Colonic mucosa (tissue), 4 donors: ENCODE measurements at regions not wholly inside any gene's neighbourhood (a gene's known extent, or its start where the extent isn't known, plus 50 kb on each side); places are given as distances from the start of the nearest gene placed in this dataset.

Experiments used
- DNase-seq: peaks from one replicate; pipeline ENCODE4 v3.0.0-alpha.2; 2020
- H3K27ac ChIP-seq: fragments of 200-600 bp; one replicate; pipeline ENCODE4 v1.8.0; 2021
- H3K27me3 ChIP-seq: fragments of 200-600 bp; one replicate; pipeline ENCODE4 v1.8.0; 2021
- H3K36me3 ChIP-seq: fragments of 200-600 bp; one replicate; pipeline ENCODE4 v1.8.0; 2021
- H3K4me1 ChIP-seq: fragments of 200-600 bp; one replicate; pipeline ENCODE4 v1.8.0; 2021; ENCODE audit warnings: mild to moderate bottlenecking
- H3K4me3 ChIP-seq: fragments of 200-600 bp; one replicate; pipeline ENCODE4 v1.8.0; 2021
- H3K9ac ChIP-seq, 2 donors: one replicate each; pipeline ENCODE4 v1.7.0; 2013; ENCODE audit warnings: control low read depth in 2 of 2, low read depth in 2 of 2, low read length in 2 of 2
- H3K9me3 ChIP-seq: fragments of 200-600 bp; one replicate; pipeline ENCODE4 v1.8.0; 2021
- CTCF ChIP-seq: fragments of 200-600 bp; IDR thresholded peaks from one replicate; pipeline ENCODE4 v1.8.0; 2022; ENCODE audit warnings: antibody characterized with exemption, mild to moderate bottlenecking
- intact Hi-C: fragments of 100-400 bp; cut with DNase I; formaldehyde crosslinking; loops from one replicate; pipeline ENCODE4 v1.14.1; 2022
- donor health status: healthy.
- donor health status: DM: no; HTN: no; CAD: no.
- donor health status: DM: no; HTN: no; CAD: no.

GRCh38 chr3:81953111-81953510 is 191.7 kb upstream of the GBE1 start:
- intact Hi-C loops, result no loop called here
- Histone ChIP-seq H3K36me3 (no peaks in the 10 kb centered on the region), H3K4me1 (no peaks in the 10 kb centered on the region), H3K4me3 (no peak overlapping the region), H3K27ac (no peak overlapping the region), H3K9me3 (no peaks in the 10 kb centered on the region), H3K27me3 (no peaks in the 10 kb centered on the region), H3K9ac (no peak overlapping the region)
- no peak for DNase-seq
- no peak for TF ChIP-seq CTCF

- H3K9me3 ChIP-seq, result no peaks in the 10 kb centered on the region
- H3K4me1 ChIP-seq, result no peaks in the 10 kb centered on the region
- TF ChIP-seq CTCF, result no peak
- H3K27me3 ChIP-seq, result no peaks in the 10 kb centered on the region
- H3K36me3 ChIP-seq, result no peaks in the 10 kb centered on the region
- H3K9ac ChIP-seq, result no peak overlapping the region
- no peak overlapping the region for H3K4me3 ChIP-seq
- H3K27ac ChIP-seq, result no peak overlapping the region
- intact Hi-C loops, result no loop called here
- DNase-seq, result no peak
Measured at GRCh38 chr3:81952141-81952540, 190.7 kb upstream of the GBE1 start.

GRCh38 chr3:81951636-81952035 is 190.2 kb upstream of the GBE1 start:
- Histone ChIP-seq H3K27me3 (no peaks in the 10 kb centered on the region), H3K4me1 (no peaks in the 10 kb centered on the region), H3K9ac (no peak overlapping the region), H3K9me3 (no peaks in the 10 kb centered on the region), H3K27ac (no peak overlapping the region), H3K4me3 (no peak overlapping the region), H3K36me3 (no peaks in the 10 kb centered on the region)
- no peak for DNase-seq
- TF ChIP-seq CTCF, result no peak
- intact Hi-C loops, result no loop called here

GRCh38 chr3:81951106-81951505 is 189.7 kb upstream of the GBE1 start:
- DNase-seq, result no peak
- TF ChIP-seq CTCF, result no peak
- no peak overlapping the region for H3K9ac ChIP-seq
- no peaks in the 10 kb centered on the region for H3K9me3 ChIP-seq
- no peaks in the 10 kb centered on the region for H3K4me1 ChIP-seq
- no peak overlapping the region for H3K27ac ChIP-seq
- H3K36me3 ChIP-seq, result no peaks in the 10 kb centered on the region
- H3K4me3 ChIP-seq, result no peak overlapping the region
- intact Hi-C loops, result no loop called here
- H3K27me3 ChIP-seq, result no peaks in the 10 kb centered on the region

GRCh38 chr3:81947359-81947758 is 185.9 kb upstream of the GBE1 start:
- H3K4me3 ChIP-seq, result no peak overlapping the region
- intact Hi-C loops, result no loop called here
- no peak for TF ChIP-seq CTCF

GRCh38 chr3:81938681-81939080 is 177.2 kb upstream of the GBE1 start:
- no peaks in the 10 kb centered on the region for H3K4me1 ChIP-seq
- H3K4me3 ChIP-seq, result no peak overlapping the region
- no peak overlapping the region for H3K9ac ChIP-seq
- H3K27ac ChIP-seq, result no peak overlapping the region
- H3K27me3 ChIP-seq, result no peaks in the 10 kb centered on the region
- intact Hi-C loops, result no loop called here
- no peaks in the 10 kb centered on the region for H3K9me3 ChIP-seq
- H3K36me3 ChIP-seq, result no peaks in the 10 kb centered on the region
- TF ChIP-seq CTCF, result no peak
- no peak for DNase-seq

More at GRCh38 chr3:81947359-81947758, 185.9 kb upstream of the GBE1 start:
- H3K36me3 ChIP-seq, result no peaks in the 10 kb centered on the region
- no peaks in the 10 kb centered on the region for H3K4me1 ChIP-seq
- no peak for DNase-seq
- no peaks in the 10 kb centered on the region for H3K27me3 ChIP-seq
- H3K9ac ChIP-seq, result no peak overlapping the region
- H3K9me3 ChIP-seq, result no peaks in the 10 kb centered on the region
- H3K27ac ChIP-seq, result no peak overlapping the region
